WI38 (cell line): ENCODE measurements at regions not wholly inside any gene's neighbourhood (a gene's known extent, or its start where the extent isn't known, plus 50 kb on each side); places are given as distances from the start of the nearest gene placed in this dataset.

Source experiments
- H3K4me3 ChIP-seq: 2 replicates; pipeline ENCODE4 v1.5.1; 2011; ENCODE audit warnings: low read depth, mild to moderate bottlenecking, control low read depth, low read length
- TF ChIP-seq, protein P1 (sequence below): IDR thresholded peaks from 2 replicates; pipeline ENCODE4 v1.5.1; 2012; ENCODE audit warnings: low read depth, mild to moderate bottlenecking, control low read depth, low read length

DNA sequence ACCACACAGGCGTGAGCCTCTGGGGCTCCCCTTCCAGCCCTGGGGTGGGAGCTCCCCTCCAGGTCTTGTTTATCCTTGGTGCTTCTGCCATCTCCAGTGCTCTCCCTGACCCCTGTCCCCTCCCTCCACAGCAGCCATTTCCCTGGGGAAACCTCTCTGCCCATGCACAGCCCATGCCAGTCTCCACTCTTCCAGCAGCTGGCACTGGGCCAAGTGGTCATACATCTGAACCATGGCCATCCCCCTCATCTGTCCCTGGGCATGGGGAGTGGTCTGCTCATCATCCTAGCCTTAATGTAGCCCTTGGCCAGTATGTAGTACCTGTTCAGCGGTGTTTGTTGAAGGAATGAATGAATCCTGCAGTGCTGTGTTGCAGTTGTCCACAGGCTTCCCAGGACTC, 172.4 kb upstream of the ZNF32 start:
- TF ChIP-seq, protein P1, sequence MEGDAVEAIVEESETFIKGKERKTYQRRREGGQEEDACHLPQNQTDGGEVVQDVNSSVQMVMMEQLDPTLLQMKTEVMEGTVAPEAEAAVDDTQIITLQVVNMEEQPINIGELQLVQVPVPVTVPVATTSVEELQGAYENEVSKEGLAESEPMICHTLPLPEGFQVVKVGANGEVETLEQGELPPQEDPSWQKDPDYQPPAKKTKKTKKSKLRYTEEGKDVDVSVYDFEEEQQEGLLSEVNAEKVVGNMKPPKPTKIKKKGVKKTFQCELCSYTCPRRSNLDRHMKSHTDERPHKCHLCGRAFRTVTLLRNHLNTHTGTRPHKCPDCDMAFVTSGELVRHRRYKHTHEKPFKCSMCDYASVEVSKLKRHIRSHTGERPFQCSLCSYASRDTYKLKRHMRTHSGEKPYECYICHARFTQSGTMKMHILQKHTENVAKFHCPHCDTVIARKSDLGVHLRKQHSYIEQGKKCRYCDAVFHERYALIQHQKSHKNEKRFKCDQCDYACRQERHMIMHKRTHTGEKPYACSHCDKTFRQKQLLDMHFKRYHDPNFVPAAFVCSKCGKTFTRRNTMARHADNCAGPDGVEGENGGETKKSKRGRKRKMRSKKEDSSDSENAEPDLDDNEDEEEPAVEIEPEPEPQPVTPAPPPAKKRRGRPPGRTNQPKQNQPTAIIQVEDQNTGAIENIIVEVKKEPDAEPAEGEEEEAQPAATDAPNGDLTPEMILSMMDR, result no peak
- no peak overlapping the region for H3K4me3 ChIP-seq

DNA sequence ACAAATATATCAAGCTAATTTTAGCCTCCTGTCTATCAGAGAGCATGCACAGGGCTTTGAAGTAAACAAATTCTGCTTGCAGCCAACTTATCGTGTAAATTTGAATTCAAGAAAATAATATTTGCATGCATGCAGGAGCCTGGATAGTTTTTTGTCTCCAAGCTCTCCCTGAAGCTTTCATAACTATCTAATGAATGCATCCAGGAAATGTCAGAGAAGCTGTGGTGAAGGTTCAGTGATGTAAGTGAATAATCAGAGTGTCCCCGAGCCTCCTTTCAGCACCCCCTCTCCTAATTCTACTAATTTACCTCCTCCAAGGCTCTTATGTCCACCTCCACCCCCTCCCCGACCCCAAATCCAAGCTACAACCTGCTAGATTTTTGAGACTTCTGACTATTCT, 172.0 kb upstream of the ZNF32 start:
- TF ChIP-seq, protein P1, result no peak
- no peak overlapping the region for H3K4me3 ChIP-seq

DNA sequence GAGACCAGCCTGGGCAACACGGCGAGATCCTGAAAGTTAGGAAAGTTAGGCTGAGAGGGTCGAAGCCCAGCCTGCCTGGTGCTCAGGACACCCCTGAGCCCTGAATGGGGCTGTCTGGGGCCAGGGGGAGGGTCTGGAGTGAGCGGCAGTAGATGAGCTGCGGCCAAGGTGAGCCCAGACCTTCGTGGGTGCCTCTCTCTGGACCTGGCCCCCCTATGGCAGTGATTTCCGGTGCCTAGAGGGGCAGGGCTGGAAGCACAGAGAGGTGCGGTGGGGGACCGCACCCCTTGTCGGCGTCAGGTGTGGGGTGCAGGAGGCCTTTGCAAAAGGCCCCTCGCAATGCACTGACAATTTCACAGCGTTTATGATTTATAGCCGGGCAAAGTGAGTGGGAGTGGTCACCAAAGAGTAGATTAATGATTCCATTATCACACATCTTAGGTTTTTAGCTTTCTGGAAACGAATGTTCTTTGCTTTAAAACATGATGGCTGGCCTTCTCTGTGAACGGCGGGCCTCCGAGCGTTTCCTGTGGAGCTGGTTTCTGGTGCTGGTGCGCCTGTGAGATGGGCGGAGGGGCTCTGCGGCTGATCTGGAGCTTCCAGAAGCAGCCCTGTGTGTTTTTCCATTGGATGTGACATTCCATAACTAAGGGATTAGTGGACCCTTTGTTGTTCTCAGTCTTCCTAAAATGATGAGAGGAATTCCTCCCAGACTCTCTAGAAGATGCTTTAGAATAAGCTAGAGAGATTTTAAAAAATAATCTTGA, 171.0 kb upstream of the ZNF32 start:
- H3K4me3 ChIP-seq, result no peak overlapping the region

DNA sequence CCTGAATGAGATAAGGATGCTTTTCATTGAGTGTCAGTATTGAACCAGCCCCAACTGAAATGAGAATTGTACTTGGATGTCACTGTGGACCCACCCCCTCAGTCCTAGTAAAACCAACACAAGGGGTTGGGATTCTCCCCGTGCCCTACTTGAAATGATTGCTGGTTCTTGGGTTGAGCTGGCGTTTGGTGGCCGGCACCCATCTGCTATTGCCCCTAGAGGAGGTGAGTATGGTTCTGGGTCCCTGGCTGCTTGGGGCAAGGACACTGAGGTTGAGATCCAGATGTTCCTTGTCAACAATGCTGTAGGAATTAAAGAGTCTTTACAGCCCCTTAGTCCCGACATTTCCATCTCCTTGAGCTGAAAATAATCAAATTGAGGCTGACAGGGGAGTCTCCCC, 170.0 kb upstream of the ZNF32 start:
- TF ChIP-seq, protein P1, result no peak
- H3K4me3 ChIP-seq, result no peak overlapping the region

More for the DNA sequence above, 171.0 kb upstream of the ZNF32 start:
- TF ChIP-seq, protein P1, result no peak

DNA sequence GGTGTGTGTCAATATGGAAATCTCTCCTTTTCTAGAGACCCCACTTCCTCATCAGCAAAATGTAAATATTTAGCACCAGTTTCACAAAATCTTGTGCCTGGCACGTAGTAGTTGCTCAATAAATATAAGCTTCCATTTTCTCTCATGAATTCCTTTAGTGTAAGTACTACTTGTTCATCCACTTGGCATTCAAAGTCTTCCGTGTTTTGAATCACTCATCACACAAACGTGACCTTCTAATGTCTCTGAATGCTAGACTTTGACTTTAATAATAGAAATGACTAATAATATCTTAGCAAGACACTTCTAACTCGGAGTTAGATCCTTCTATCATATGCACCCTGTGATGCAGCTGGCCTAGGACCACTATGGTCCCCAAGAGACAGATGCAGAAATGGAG, 168.7 kb upstream of the ZNF32 start:
- TF ChIP-seq, protein P1, result no peak
- H3K4me3 ChIP-seq, result no peak overlapping the region

DNA sequence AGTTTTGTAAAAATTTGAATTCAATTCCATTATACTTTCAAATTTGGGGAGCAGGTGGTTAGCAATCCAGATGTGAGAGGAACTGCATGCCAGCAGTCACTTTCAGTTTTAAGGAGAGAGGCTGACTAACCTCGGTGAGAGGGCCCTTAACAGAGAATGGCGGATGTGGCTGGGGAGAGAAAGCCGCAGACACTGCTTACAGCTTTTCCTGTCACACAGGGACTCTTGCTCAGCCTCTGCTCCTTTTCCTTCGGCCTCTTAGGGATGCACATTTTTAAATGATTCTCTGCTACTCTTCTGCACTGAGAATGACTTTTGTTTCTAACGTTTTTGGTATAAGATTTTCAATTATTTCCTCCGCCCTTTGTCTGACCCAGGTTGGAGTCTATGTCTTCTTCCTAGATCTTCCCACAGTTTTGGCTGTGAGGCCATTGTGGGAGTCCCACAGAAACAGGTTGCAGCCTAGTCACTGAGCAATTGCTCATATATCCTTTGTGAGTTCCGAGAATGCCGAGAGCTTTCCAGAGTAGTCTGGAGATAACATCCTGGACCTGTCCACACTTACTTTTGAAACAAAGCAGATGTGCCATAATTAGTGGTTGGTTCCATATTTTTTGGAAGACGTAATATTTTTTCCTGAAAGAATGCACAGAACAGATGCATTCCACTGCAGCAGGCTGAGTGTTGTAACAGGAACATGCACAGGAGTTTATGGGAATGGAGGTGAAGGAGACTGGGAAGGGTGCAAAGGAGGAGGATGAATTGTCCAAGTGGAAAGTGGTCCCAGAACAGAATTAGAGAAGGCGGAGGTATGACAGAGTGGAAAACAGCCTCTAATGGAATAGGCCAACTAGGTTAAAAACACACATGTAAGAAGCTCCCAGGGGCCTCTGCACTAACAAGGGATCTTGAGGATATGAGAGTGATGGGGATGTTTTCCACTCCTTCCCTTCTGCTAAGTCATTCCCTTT, 168.0 kb upstream of the ZNF32 start:
- TF ChIP-seq, protein P1, result no peak
- no peak overlapping the region for H3K4me3 ChIP-seq
